K562 (cell line): ENCODE measurements at regions not wholly inside any gene's neighbourhood (a gene's known extent, or its start where the extent isn't known, plus 50 kb on each side); places are given as distances from the start of the nearest gene placed in this dataset.

Experiments used
- ATAC-seq: fragments of 200-7000 bp; cut with Tn5 transposase; 3 replicates; pipeline ENCODE4 v1.9.1; 2020; ENCODE audit warnings: moderate library complexity
- BruUV-seq: library from RNA; stranded (reverse); fragments of 400-500 nt; replicated peaks from 2 replicates; lab custom pipeline; 2021; lab: Mats Ljungman, UMichigan
- CTCF ChIA-PET: fragments of 300-600 bp; formaldehyde crosslinking; extraction: SDS; loops from one replicate; lab custom pipeline; 2021; ENCODE audit warnings: low intra/inter-chr PET ratio; lab: Yijun Ruan, JAX
- POLR2A ChIA-PET: fragments of 300-600, 350-650 bp; sonication (Branson Sonifier 250); formaldehyde crosslinking; extraction: SDS; loops from one replicate; lab custom pipeline; 2021; ENCODE audit warnings: antibody characterized with exemption, inconsistent platforms; lab: Yijun Ruan, JAX
- DNase-seq, 4 experiments: peaks; one replicate each; pipeline versions ENCODE4 v3.0.0 to v3.0.0-alpha.2; 2011 to 2018; ENCODE audit warnings: low spot score in 3 of 4, mixed read lengths in 3 of 4; ENCODE audit errors: extremely low read depth in 1 of 4
- FAIRE-seq: peaks from 2 replicates; lab custom pipeline; 2011; peaks lifted over from hg19 to GRCh38; lab: Jason Lieb, UNC
- H2AFZ ChIP-seq: 2 replicates; pipeline ENCODE4 v1.6.0; 2011; ENCODE audit warnings: low read depth, low read length, control low read depth, inconsistent platforms
- H3K27ac ChIP-seq: fragments of 200-600 bp; 3 replicates; pipeline ENCODE4 v1.8.0; 2011; ENCODE audit warnings: low read depth, mild to moderate bottlenecking, control low read depth, inconsistent platforms, low read length, moderate library complexity, mixed read lengths; ENCODE audit errors: extremely low read depth
- H3K27me3 ChIP-seq, 2 experiments: fragments of 300-600 bp in 1 of 2; 2 replicates in 1 of 2; 3 replicates in 1 of 2; pipeline versions ENCODE4 v1.6.0 to v1.8.0; 2011; ENCODE audit warnings: inconsistent platforms in 2 of 2, low read length in 2 of 2, mild to moderate bottlenecking in 1 of 2, mixed read lengths in 1 of 2, moderate library complexity in 1 of 2; ENCODE audit not compliant: control insufficient read depth in 2 of 2, insufficient read depth in 2 of 2
- H3K36me3 ChIP-seq: fragments of 300-600 bp; 3 replicates; pipeline ENCODE4 v1.8.0; 2011; ENCODE audit warnings: mild to moderate bottlenecking, low read length, inconsistent platforms; ENCODE audit not compliant: control insufficient read depth, insufficient read depth
- H3K4me1 ChIP-seq, 2 experiments: fragments of 200-600 bp in 1 of 2; replicated peaks in 1 of 2; 2 replicates in 1 of 2; 3 replicates in 1 of 2; pipeline versions ENCODE4 v1.5.1 to v1.8.0; 2011; ENCODE audit warnings: inconsistent platforms in 2 of 2, low read length in 2 of 2, mild to moderate bottlenecking in 1 of 2, mixed read lengths in 1 of 2, moderate library complexity in 1 of 2; ENCODE audit not compliant: control insufficient read depth in 2 of 2, insufficient read depth in 2 of 2
- H3K4me2 ChIP-seq: 2 replicates; pipeline ENCODE4 v1.6.1; 2011; ENCODE audit warnings: low read length, control low read depth, inconsistent platforms, mixed read lengths; ENCODE audit not compliant: insufficient read depth
- H3K4me3 ChIP-seq: fragments of 200-600 bp; sonication (generic), shearing (Covaris generic); 2 replicates; pipeline ENCODE4 v1.5.1; 2016; ENCODE audit warnings: control low read depth, inconsistent platforms
- H3K79me2 ChIP-seq: fragments of 200-600 bp; 3 replicates; pipeline ENCODE4 v1.8.0; 2011; ENCODE audit warnings: low read length, inconsistent platforms; ENCODE audit not compliant: control insufficient read depth, insufficient read depth
- H3K9ac ChIP-seq, 2 experiments: 2 replicates each; pipeline versions ENCODE4 v1.6.0 to v1.6.1; 2011; ENCODE audit warnings: low read depth in 2 of 2, low read length in 2 of 2, control low read depth in 1 of 2, inconsistent platforms in 1 of 2, mild to moderate bottlenecking in 1 of 2, mixed read lengths in 1 of 2; ENCODE audit not compliant: insufficient read depth in 1 of 2
- H3K9me1 ChIP-seq: one replicate; pipeline ENCODE4 v1.6.0; 2011; ENCODE audit warnings: inconsistent platforms, mild to moderate bottlenecking, low read length, moderate library complexity; ENCODE audit not compliant: control insufficient read depth, insufficient read depth
- H3K9me3 ChIP-seq: replicated peaks from 2 replicates; pipeline ENCODE4 v1.5.1; 2011; ENCODE audit warnings: low read depth, low read length, inconsistent platforms; ENCODE audit not compliant: control insufficient read depth, insufficient read depth
- H4K20me1 ChIP-seq: replicated peaks from 2 replicates; pipeline ENCODE4 v1.6.1; 2011; ENCODE audit warnings: low read length, inconsistent platforms, mixed read lengths; ENCODE audit not compliant: control insufficient read depth, insufficient read depth
- CBX3 ChIP-seq, 2 experiments: IDR thresholded peaks; 1 replicate in 1 of 2; 2 replicates in 1 of 2; pipeline ENCODE4 v1.6.1; 2012; ENCODE audit warnings: inconsistent platforms in 2 of 2, low read length in 2 of 2, borderline replicate concordance in 1 of 2, control low read depth in 1 of 2
- NRF1 ChIP-seq, 2 experiments: fragments of 450-650 bp; IDR thresholded peaks in 1 of 2; conservative IDR thresholded peaks in 1 of 2; 2 replicates each; pipeline ENCODE4 v1.6.1; 2014; ENCODE audit warnings: mild to moderate bottlenecking in 2 of 2
- USF2 ChIP-seq: sonication (generic); formaldehyde crosslinking; IDR thresholded peaks from 2 replicates; pipeline ENCODE4 v1.5.0; 2020; ENCODE audit warnings: missing genetic modification reagents
- ZNF133 ChIP-seq: fragments of 250-450 bp; sonication (Bioruptor Pico); IDR thresholded peaks from 2 replicates; pipeline ENCODE4 v1.4.0; 2020; ENCODE audit warnings: mild to moderate bottlenecking
- ZZZ3 ChIP-seq: fragments of 450-650 bp; IDR thresholded peaks from 2 replicates; pipeline ENCODE4 v1.6.1; 2016; ENCODE audit warnings: antibody characterized with exemption, mild to moderate bottlenecking, moderate library complexity
- WGBS: fragments of 100-300 bp; shearing (Covaris generic); methylation state at CpG from one replicate; pipeline ENCODE4 v1.1.6; 2016; ENCODE audit warnings: low coverage, mixed read lengths; ENCODE audit not compliant: insufficient coverage; ENCODE audit errors: missing lambda C conversion rate; 5-methylcytosine and 5-hydroxymethylcytosine counted together
- in situ Hi-C: fragments of 300-500 bp; cut with MboI; formaldehyde crosslinking; loops from 4 replicates; pipeline ENCODE4 v1.15.0; 2018; ENCODE audit warnings: inconsistent platforms, mixed read lengths
- intact Hi-C: fragments of 100-400 bp; cut with micrococcal nuclease; formaldehyde crosslinking; loops from 2 replicates; pipeline ENCODE4 v1.14.2; 2022
- TF ChIP-seq, protein P1 (sequence below): sonication (generic); formaldehyde crosslinking; IDR thresholded peaks from 2 replicates; pipeline ENCODE4 v1.8.0; 2022; ENCODE audit warnings: mild to moderate bottlenecking, missing genetic modification reagents
- TF ChIP-seq, protein P2 (sequence below): IDR thresholded peaks from 2 replicates; pipeline ENCODE4 v1.6.1; 2014; ENCODE audit warnings: antibody characterized with exemption

- H3K27me3 ChIP-seq, result no peaks in the 10 kb centered on the region
These were observed 1021.5 kb upstream of the TMEM132C start for GRCh38 chr12:127245437-127245836.

More at GRCh38 chr12:127245437-127245836, 1021.5 kb upstream of the TMEM132C start:
- Histone ChIP-seq H3K4me3 (no peak overlapping the region), H3K9ac (no peak overlapping the region), H4K20me1 (no peaks in the 10 kb centered on the region), H3K27ac (no peak overlapping the region), H3K36me3 (no peaks in the 10 kb centered on the region), H2AFZ (no peak overlapping the region), H3K9me3 (no peaks in the 10 kb centered on the region)
- POLR2A ChIA-PET, result no interaction called here
- no peak for FAIRE-seq
- WGBS, result 25% methylated on average over 2 of the region's 2 CpGs
- TF ChIP-seq, protein P1, sequence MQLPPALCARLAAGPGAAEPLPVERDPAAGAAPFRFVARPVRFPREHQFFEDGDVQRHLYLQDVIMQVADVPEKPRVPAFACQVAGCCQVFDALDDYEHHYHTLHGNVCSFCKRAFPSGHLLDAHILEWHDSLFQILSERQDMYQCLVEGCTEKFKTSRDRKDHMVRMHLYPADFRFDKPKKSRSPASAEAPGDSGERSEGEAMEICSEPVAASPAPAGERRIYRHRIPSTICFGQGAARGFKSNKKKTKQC, result no peak
- TF ChIP-seq USF2 (CRISPR knock-in tag) (no peak), ZNF133 (CRISPR knock-in tag) (no peak), CBX3 (IDR thresholded peaks at IDR 0.05; ENCODE audit: borderline replicate concordance in 1 of 2, low read length in 2 of 2) (no peak), ZZZ3 (no peak), NRF1 (conservative IDR thresholded peaks at IDR 0.05 in 1 of 2, IDR thresholded peaks at IDR 0.05 in 1 of 2) (no peak)
- TF ChIP-seq, protein P2, sequence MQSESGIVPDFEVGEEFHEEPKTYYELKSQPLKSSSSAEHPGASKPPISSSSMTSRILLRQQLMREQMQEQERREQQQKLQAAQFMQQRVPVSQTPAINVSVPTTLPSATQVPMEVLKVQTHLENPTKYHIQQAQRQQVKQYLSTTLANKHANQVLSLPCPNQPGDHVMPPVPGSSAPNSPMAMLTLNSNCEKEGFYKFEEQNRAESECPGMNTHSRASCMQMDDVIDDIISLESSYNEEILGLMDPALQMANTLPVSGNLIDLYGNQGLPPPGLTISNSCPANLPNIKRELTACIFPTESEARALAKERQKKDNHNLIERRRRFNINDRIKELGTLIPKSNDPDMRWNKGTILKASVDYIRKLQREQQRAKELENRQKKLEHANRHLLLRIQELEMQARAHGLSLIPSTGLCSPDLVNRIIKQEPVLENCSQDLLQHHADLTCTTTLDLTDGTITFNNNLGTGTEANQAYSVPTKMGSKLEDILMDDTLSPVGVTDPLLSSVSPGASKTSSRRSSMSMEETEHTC, result no peak
- TF ChIP-seq, all 486 proteins: peak for 0
- Histone ChIP-seq H3K4me2 (no peak overlapping the region), H3K4me1 (no peaks in the 10 kb centered on the region), H3K9me1 (no peaks in the 10 kb centered on the region), H3K79me2 (no peaks in the 10 kb centered on the region)
- BruUV-seq, result no TSS peak
- no peak for ATAC-seq
- CTCF ChIA-PET, result no interaction called here
- in situ Hi-C loops, result no loop called here
- intact Hi-C loops, result no loop called here
- no peak for DNase-seq
